Suprapubic skin (tissue), 4 donors: ENCODE measurements at regions not wholly inside any gene's neighbourhood (a gene's known extent, or its start where the extent isn't known, plus 50 kb on each side); places are given as distances from the start of the nearest gene placed in this dataset.

Experiments
- DNase-seq, 2 donors: peaks; one replicate each; pipeline ENCODE4 v3.0.0-alpha.2; 2019; ENCODE audit warnings: low spot score in 2 of 2
- H3K27ac ChIP-seq: fragments of 200-600 bp; sonication (generic); one replicate; pipeline ENCODE4 v1.5.1; 2019
- H3K27me3 ChIP-seq: fragments of 200-600 bp; sonication (generic); one replicate; pipeline ENCODE4 v1.5.1; 2019
- H3K36me3 ChIP-seq: fragments of 200-600 bp; sonication (generic); one replicate; pipeline ENCODE4 v1.5.1; 2019
- H3K4me1 ChIP-seq: fragments of 200-600 bp; sonication (generic); one replicate; pipeline ENCODE4 v1.5.1; 2019
- H3K4me3 ChIP-seq: fragments of 200-600 bp; sonication (generic); one replicate; pipeline ENCODE4 v1.5.1; 2019; ENCODE audit warnings: mild to moderate bottlenecking
- H3K9me3 ChIP-seq: fragments of 200-600 bp; sonication (generic); one replicate; pipeline ENCODE4 v1.5.1; 2019
- CTCF ChIP-seq, 2 donors: fragments of 200-600 bp in 1 of 2; fragments of 450-650 bp in 1 of 2; sonication (generic) in 1 of 2; IDR thresholded peaks; one replicate each; pipeline ENCODE4 v1.5.1; 2016 to 2019; ENCODE audit warnings: antibody characterized with exemption in 2 of 2, mild to moderate bottlenecking in 1 of 2, moderate library complexity in 1 of 2
- EP300 ChIP-seq: sonication (generic); formaldehyde crosslinking; IDR thresholded peaks from one replicate; pipeline ENCODE4 v1.6.1; 2017; ENCODE audit warnings: antibody characterized with exemption
- POLR2A ChIP-seq, 2 donors: fragments of 450-650 bp; IDR thresholded peaks; one replicate each; pipeline ENCODE4 v1.6.1; 2017; ENCODE audit warnings: antibody characterized with exemption in 2 of 2, mild to moderate bottlenecking in 2 of 2, moderate library complexity in 2 of 2
- POLR2AphosphoS5 ChIP-seq, 3 donors: sonication (generic); formaldehyde crosslinking; IDR thresholded peaks; one replicate each; pipeline ENCODE4 v1.6.1; 2017; ENCODE audit warnings: antibody characterized with exemption in 3 of 3
- WGBS: methylation state at CpG from one replicate; pipeline ENCODE4 v1.1.5; 2018; 5-methylcytosine and 5-hydroxymethylcytosine counted together

- no peaks in the 10 kb centered on the region for H3K4me1 ChIP-seq
- H3K36me3 ChIP-seq: no peaks in the 10 kb centered on the region
- H3K27ac ChIP-seq: no peak overlapping the region
- DNase-seq: no peak
- TF ChIP-seq POLR2A (IDR thresholded peaks at IDR 0.05) (no peak), EP300 (no peak), CTCF (IDR thresholded peaks at IDR 0.05) (no peak), POLR2AphosphoS5 (IDR thresholded peaks at IDR 0.05) (no peak)
- 87% methylated on average over 3 of the region's 4 CpGs for WGBS
- no peaks in the 10 kb centered on the region for H3K27me3 ChIP-seq
- H3K4me3 ChIP-seq: no peak overlapping the region
- H3K9me3 ChIP-seq: no peaks in the 10 kb centered on the region
Observed at GRCh38 chr20:55500130-55500529, 505.2 kb downstream of the CBLN4 start.

- no peak for TF ChIP-seq POLR2AphosphoS5 (IDR thresholded peaks at IDR 0.05)
- TF ChIP-seq EP300: no peak
- TF ChIP-seq CTCF (IDR thresholded peaks at IDR 0.05): no peak
- no peak for TF ChIP-seq POLR2A (IDR thresholded peaks at IDR 0.05)
- no peak overlapping the region for H3K27ac ChIP-seq
- H3K4me1 ChIP-seq: no peaks in the 10 kb centered on the region
- H3K4me3 ChIP-seq: no peak overlapping the region
- no peak for DNase-seq
- WGBS: 92% methylated on average over 1 of the region's 1 CpG
- no peaks in the 10 kb centered on the region for H3K36me3 ChIP-seq
- no peaks in the 10 kb centered on the region for H3K27me3 ChIP-seq
- no peaks in the 10 kb centered on the region for H3K9me3 ChIP-seq
Observed at GRCh38 chr20:55488593-55488992, 516.7 kb downstream of the CBLN4 start.

GRCh38 chr20:55478724-55479450 is 526.4 kb downstream of the CBLN4 start:
- H3K4me1 ChIP-seq: no peaks in the 10 kb centered on the region
- no peak overlapping the region for H3K27ac ChIP-seq
- WGBS: 83% methylated on average over 2 of the region's 2 CpGs
- no peak overlapping the region for H3K4me3 ChIP-seq
- TF ChIP-seq CTCF (IDR thresholded peaks at IDR 0.05) (no peak), POLR2AphosphoS5 (IDR thresholded peaks at IDR 0.05) (no peak), POLR2A (IDR thresholded peaks at IDR 0.05) (no peak), EP300 (no peak)
- no peak for DNase-seq
- no peaks in the 10 kb centered on the region for H3K36me3 ChIP-seq
- no peaks in the 10 kb centered on the region for H3K9me3 ChIP-seq
- H3K27me3 ChIP-seq: no peaks in the 10 kb centered on the region

DNA sequence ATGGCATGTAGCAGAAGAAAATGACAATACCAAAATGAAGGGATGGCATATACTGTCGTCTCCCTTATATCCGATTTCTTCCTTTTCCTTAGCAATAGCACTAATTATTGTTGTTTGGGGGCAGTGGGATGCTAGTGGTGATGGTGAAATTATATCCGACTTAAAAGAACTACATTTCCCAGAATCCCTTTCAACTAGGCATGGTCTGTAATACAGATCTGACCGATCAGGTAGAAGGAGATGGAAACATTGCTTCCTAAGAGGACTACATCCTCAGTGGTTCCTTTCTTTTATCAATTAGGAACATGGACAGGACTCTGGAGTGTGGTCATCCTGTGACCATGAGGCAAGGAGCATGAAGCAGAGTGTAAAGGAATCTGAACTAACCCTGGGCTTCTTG is 532.6 kb downstream of the CBLN4 start:
- no peaks in the 10 kb centered on the region for H3K36me3 ChIP-seq
- no peak for TF ChIP-seq CTCF (IDR thresholded peaks at IDR 0.05)
- no peak for TF ChIP-seq POLR2A (IDR thresholded peaks at IDR 0.05)
- TF ChIP-seq POLR2AphosphoS5 (IDR thresholded peaks at IDR 0.05): no peak
- TF ChIP-seq EP300: no peak
- no peak overlapping the region for H3K4me3 ChIP-seq
- WGBS: 81% methylated on average over 4 of the region's 4 CpGs
- H3K4me1 ChIP-seq: no peaks in the 10 kb centered on the region
- no peak overlapping the region for H3K27ac ChIP-seq
- no peaks in the 10 kb centered on the region for H3K27me3 ChIP-seq
- no peaks in the 10 kb centered on the region for H3K9me3 ChIP-seq
- no peak for DNase-seq

DNA sequence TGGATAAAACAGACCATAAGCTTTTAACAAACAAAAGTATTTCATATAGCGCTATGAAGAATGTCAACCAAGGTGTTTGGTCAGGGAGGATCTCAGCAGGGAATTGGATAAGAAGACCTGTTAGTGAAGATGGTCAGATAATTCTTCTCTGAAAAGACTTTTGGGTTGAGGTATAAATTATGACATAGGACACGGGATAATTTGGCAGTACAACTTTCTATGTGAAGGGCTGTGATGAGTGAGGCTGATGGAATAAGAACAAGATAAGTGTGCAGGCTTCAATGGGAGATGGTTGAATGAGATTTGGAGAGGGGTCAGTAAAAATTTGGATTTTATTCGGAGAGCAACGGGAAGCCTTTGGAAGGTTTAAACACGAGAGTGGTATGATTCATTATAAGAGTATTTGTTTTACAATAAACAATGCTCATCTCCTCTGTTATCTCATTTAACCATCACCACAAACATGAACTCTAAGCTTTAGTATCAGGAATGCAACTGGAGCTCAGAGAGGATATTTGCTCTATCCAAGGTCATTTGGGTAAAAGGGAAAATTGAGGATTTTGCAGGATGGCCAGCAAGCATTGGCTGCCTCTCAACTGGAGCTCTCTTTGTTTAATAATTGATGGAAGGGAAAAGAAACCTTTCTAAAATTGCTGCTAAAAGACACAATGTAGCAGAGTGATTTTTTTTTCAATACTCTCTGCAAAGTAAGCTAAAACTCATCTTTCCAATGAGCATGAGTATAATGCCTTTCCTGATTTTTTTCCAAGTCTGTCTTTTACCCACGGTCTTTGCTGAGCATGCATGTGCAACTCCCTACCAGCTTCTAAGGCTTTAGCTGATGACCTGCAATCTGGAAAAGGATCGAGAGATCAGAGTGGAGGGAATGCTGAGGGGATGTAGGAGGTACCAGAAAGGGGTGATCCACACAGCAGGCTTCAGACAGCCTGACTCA is 534.0 kb downstream of the CBLN4 start:
- no peaks in the 10 kb centered on the region for H3K36me3 ChIP-seq
- H3K27me3 ChIP-seq: no peaks in the 10 kb centered on the region
- WGBS: 50% methylated on average over 7 of the region's 7 CpGs
- TF ChIP-seq POLR2AphosphoS5 (IDR thresholded peaks at IDR 0.05) (no peak), CTCF (IDR thresholded peaks at IDR 0.05) (no peak), EP300 (no peak), POLR2A (IDR thresholded peaks at IDR 0.05) (no peak)
- no peaks in the 10 kb centered on the region for H3K4me1 ChIP-seq
- no peak overlapping the region for H3K27ac ChIP-seq
- H3K9me3 ChIP-seq: no peaks in the 10 kb centered on the region
- no peak overlapping the region for H3K4me3 ChIP-seq
- no peak for DNase-seq
